Activated T-helper 17 cell treated with anti-CD3 and anti-CD28 coated beads, Interleukin-2, amount 50 U/mL, for 72 hours (primary cell): ENCODE measurements at regions not wholly inside any gene's neighbourhood (a gene's known extent, or its start where the extent isn't known, plus 50 kb on each side); places are given as distances from the start of the nearest gene placed in this dataset.

ENCODE experiments used
- ATAC-seq: fragments of 150-1000 bp; cut with Tn5 transposase; replicated peaks from 2 replicates; pipeline ENCODE4 v1.10.0; 2021; ENCODE audit warnings: mild to moderate bottlenecking, moderate library complexity
- H3K27ac Mint-ChIP-seq: one replicate; pipeline ENCODE4 v1.8.0; 2022; ENCODE audit warnings: mixed read lengths
- H3K27me3 Mint-ChIP-seq: one replicate; pipeline ENCODE4 v1.8.0; 2022; ENCODE audit warnings: mixed read lengths
- H3K36me3 Mint-ChIP-seq: one replicate; pipeline ENCODE4 v1.8.0; 2022; ENCODE audit warnings: low read depth, mild to moderate bottlenecking, mixed read lengths
- H3K4me1 Mint-ChIP-seq: one replicate; pipeline ENCODE4 v1.8.0; 2022; ENCODE audit warnings: mixed read lengths
- H3K4me3 Mint-ChIP-seq: one replicate; pipeline ENCODE4 v1.8.0; 2022; ENCODE audit warnings: mild to moderate bottlenecking, mixed read lengths
- H3K9me3 Mint-ChIP-seq: one replicate; pipeline ENCODE4 v1.8.0; 2022; ENCODE audit warnings: mixed read lengths

DNA sequence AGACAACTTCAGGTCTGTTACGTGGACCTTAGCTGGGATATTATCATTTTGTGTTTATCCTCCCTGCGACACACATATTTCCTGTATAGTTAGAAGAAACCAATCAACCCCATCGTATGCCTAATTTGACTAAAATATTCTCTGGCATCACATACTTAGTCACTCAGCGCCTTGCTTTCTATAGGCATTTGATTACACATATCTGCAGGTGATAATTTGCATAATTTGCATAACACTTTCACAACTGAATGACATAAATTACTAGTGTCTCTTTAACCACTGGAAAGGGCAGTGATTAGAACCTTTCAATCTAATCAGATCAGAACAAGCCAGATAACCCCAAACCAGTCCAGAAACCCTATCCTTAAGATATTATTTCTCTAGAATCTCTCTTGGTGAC is 390.2 kb downstream of the TLR4 start:
- H3K27ac Mint-ChIP-seq = no peak overlapping the region
- no peaks in the 10 kb centered on the region for H3K9me3 Mint-ChIP-seq
- H3K36me3 Mint-ChIP-seq = no peaks in the 10 kb centered on the region
- no peak for ATAC-seq
- no peaks in the 10 kb centered on the region for H3K27me3 Mint-ChIP-seq
- no peaks in the 10 kb centered on the region for H3K4me1 Mint-ChIP-seq
- no peak overlapping the region for H3K4me3 Mint-ChIP-seq

DNA sequence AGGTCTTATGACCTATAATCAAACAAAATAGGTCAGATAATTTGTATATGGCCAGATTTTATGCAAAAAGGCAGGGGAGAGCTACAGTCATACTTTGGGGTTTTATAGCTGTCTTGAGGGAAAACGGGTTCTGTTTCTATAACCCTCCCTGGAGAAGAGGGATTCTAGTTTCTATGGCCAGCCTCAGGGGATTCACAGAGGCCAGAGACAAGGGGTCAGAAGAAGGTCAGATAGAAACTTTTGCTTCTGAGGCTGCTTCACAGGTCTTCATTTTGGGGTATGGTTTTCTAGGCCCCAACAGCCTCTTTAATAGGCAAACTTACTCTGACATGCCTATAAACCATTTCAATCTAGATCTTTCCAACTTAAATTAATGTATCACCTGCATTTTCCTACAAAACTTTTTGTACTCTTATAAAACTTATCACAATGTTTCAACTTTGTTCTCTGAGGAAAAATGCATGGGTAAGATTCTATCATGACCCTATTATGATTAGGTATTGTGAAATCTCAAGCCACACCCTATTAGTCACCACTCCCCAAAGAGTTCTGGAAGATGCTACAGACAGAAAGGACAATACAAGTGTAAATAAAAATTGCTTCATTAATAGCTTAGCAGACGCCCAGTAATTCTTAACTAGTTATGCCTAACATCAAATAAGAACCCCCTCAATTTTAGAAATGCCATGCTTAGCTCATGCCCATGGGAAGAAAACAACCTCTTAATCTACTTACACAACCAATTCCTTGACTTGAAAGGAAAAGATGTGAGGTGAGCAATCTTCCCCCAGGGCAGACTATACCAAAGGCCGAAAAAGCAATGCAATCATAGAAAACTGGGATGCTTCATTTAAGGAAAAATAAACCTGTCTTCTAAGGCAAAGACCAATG is 396.6 kb downstream of the TLR4 start:
- no peak for ATAC-seq
- Mint-ChIP-seq H3K36me3 (no peaks in the 10 kb centered on the region), H3K4me1 (no peaks in the 10 kb centered on the region), H3K27me3 (no peaks in the 10 kb centered on the region), H3K9me3 (no peaks in the 10 kb centered on the region), H3K27ac (no peak overlapping the region), H3K4me3 (no peak overlapping the region)

- no peaks in the 10 kb centered on the region for H3K27me3 Mint-ChIP-seq
- no peaks in the 10 kb centered on the region for H3K36me3 Mint-ChIP-seq
- H3K4me3 Mint-ChIP-seq = no peak overlapping the region
- no peak for ATAC-seq
- H3K9me3 Mint-ChIP-seq = no peaks in the 10 kb centered on the region
- H3K27ac Mint-ChIP-seq = no peak overlapping the region
- H3K4me1 Mint-ChIP-seq = no peaks in the 10 kb centered on the region
Measured at GRCh38 chr9:118104363-118104762, 400.2 kb downstream of the TLR4 start.

- Mint-ChIP-seq H3K27ac (no peak overlapping the region), H3K4me1 (no peaks in the 10 kb centered on the region)
- ATAC-seq = no peak
Measured at GRCh38 chr9:118108971-118109370, 404.8 kb downstream of the TLR4 start.

GRCh38 chr9:118109542-118109941 is 405.3 kb downstream of the TLR4 start:
- H3K27me3 Mint-ChIP-seq = peaks cover 9% of the 10 kb centered on the region

More at GRCh38 chr9:118108971-118109370, 404.8 kb downstream of the TLR4 start:
- H3K9me3 Mint-ChIP-seq = no peaks in the 10 kb centered on the region
- H3K4me3 Mint-ChIP-seq = no peak overlapping the region
- H3K27me3 Mint-ChIP-seq = peaks cover 9% of the 10 kb centered on the region
- no peaks in the 10 kb centered on the region for H3K36me3 Mint-ChIP-seq

GRCh38 chr9:118121361-118121760 is 417.2 kb downstream of the TLR4 start:
- H3K4me3 Mint-ChIP-seq = no peak overlapping the region
- peaks cover 3% of the 10 kb centered on the region for H3K9me3 Mint-ChIP-seq
- H3K27me3 Mint-ChIP-seq = peaks cover 4% of the 10 kb centered on the region
- H3K27ac Mint-ChIP-seq = no peak overlapping the region
- no peaks in the 10 kb centered on the region for H3K4me1 Mint-ChIP-seq
- no peaks in the 10 kb centered on the region for H3K36me3 Mint-ChIP-seq
- ATAC-seq = no peak

More at GRCh38 chr9:118109542-118109941, 405.3 kb downstream of the TLR4 start:
- H3K4me3 Mint-ChIP-seq = no peak overlapping the region
- no peaks in the 10 kb centered on the region for H3K4me1 Mint-ChIP-seq
- no peaks in the 10 kb centered on the region for H3K36me3 Mint-ChIP-seq
- H3K9me3 Mint-ChIP-seq = no peaks in the 10 kb centered on the region
- H3K27ac Mint-ChIP-seq = no peak overlapping the region
- no peak for ATAC-seq

DNA sequence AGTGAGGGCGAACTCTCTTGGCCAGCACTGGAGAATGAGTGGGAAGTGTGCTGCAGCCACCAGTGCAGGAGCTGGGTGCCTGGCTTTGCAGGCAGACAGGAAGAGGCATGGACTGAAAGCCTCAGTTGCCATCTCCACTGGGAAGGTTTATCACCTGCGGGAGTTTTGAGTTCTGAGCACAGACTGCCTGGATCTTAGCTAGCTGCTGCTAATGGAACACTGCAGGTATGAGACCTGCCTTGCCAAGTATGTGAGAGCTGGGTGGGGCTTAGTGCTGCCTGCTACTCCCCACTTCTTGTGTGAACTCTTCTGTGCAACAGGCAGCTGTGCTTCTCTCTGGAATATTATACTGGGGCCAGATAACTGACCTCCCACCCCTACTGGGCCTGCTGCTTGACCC is 424.1 kb downstream of the TLR4 start:
- Mint-ChIP-seq H3K4me1 (no peaks in the 10 kb centered on the region), H3K27ac (no peak overlapping the region), H3K36me3 (no peaks in the 10 kb centered on the region), H3K4me3 (no peak overlapping the region), H3K27me3 (peaks cover 4% of the 10 kb centered on the region), H3K9me3 (peaks cover 9% of the 10 kb centered on the region)
- no peak for ATAC-seq

DNA sequence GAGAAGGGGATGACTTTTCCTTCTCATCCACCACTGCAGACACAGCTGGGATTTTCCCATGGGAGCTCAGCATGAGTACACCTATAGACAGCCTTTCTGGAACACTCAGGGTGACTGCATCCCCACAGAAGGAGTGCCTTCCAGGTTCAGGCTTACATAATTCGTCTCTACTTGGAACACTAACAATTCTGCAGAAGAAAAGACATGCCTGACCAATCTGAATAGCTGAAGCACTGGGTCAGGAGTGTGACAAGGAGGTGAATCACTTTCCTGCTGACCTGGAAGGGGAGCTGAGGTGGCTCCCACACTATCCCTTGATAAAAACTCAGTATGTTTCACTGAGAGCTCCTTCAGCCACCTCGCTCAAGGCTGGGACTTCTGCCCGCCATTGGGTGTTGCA is 425.3 kb downstream of the TLR4 start:
- H3K9me3 Mint-ChIP-seq = peaks cover 9% of the 10 kb centered on the region
- H3K36me3 Mint-ChIP-seq = no peaks in the 10 kb centered on the region
- H3K4me1 Mint-ChIP-seq = no peaks in the 10 kb centered on the region
- H3K27ac Mint-ChIP-seq = no peak overlapping the region
- ATAC-seq = no peak
- no peak overlapping the region for H3K4me3 Mint-ChIP-seq
- H3K27me3 Mint-ChIP-seq = peaks cover 6% of the 10 kb centered on the region

DNA sequence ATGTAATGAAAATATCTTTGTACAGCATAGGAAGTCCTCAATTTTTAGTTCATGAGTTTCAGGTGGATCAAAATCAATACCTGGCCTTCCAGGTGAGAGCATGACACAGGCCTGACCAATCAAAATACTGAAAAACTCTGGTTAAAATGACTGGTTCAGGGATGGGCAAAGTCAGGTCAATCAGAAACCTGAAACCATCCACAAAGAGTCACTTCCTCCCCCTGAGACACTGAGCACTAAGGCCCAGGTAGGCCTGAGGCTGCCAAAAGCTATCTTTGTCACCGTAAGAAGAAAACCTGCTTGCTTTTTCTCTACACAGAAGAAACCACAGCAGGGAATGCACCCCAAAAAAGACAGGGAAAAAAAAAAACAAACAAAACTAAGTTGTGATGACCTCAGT is 444.8 kb downstream of the TLR4 start:
- peaks cover 2% of the 10 kb centered on the region for H3K27me3 Mint-ChIP-seq
- H3K36me3 Mint-ChIP-seq = no peaks in the 10 kb centered on the region
- no peaks in the 10 kb centered on the region for H3K9me3 Mint-ChIP-seq
- H3K4me1 Mint-ChIP-seq = no peaks in the 10 kb centered on the region
- no peak for ATAC-seq
- no peak overlapping the region for H3K27ac Mint-ChIP-seq
- H3K4me3 Mint-ChIP-seq = no peak overlapping the region

DNA sequence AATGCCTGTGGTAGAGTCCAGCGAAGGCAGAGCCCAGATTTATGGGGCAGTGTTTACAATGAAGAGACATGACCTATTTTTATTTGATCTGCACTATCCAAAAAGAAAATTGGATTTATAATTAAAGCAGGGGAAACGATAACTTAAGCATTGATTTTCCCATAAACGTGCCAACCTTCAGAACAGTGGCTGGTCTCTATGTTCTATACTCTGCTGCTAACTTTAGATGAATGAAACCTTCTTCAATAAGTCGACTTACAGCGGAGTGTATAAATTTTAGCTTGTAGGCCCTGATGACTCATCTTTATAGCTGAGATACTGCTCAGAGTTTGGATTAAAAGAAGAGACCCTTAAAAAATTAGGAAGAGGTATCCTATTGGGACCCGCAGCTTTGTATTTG is 452.6 kb downstream of the TLR4 start:
- H3K4me3 Mint-ChIP-seq = no peak overlapping the region
- no peaks in the 10 kb centered on the region for H3K4me1 Mint-ChIP-seq
- H3K36me3 Mint-ChIP-seq = no peaks in the 10 kb centered on the region
- no peak overlapping the region for H3K27ac Mint-ChIP-seq
- peaks cover 8% of the 10 kb centered on the region for H3K27me3 Mint-ChIP-seq
- no peaks in the 10 kb centered on the region for H3K9me3 Mint-ChIP-seq
- ATAC-seq = no peak

DNA sequence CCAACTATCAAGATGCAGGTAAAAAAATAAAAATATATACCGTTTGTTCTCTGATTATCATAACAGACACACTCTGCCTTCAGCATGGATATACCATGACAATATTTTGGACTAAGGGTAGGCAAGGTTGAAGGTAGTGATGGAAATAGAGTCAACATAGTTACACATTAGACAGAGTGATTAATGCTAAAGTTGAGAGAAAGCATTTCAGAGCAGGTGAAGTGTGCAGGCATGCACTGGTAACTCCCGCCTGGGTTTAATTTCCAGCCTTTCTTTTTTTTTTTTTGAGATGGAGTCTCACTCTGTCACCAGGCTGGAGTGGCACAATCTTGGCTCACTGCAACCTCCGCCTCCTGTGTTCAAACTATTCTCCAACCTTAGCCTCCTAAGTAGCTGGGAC is 458.5 kb downstream of the TLR4 start:
- H3K27me3 Mint-ChIP-seq = peaks cover 9% of the 10 kb centered on the region
- H3K36me3 Mint-ChIP-seq = no peaks in the 10 kb centered on the region
- H3K4me3 Mint-ChIP-seq = no peak overlapping the region
- no peaks in the 10 kb centered on the region for H3K4me1 Mint-ChIP-seq
- H3K27ac Mint-ChIP-seq = no peak overlapping the region
- ATAC-seq = no peak
- H3K9me3 Mint-ChIP-seq = no peaks in the 10 kb centered on the region

- no peak overlapping the region for H3K27ac Mint-ChIP-seq
- peaks cover 9% of the 10 kb centered on the region for H3K27me3 Mint-ChIP-seq
- H3K9me3 Mint-ChIP-seq = no peaks in the 10 kb centered on the region
- ATAC-seq = no peak
- no peak overlapping the region for H3K4me3 Mint-ChIP-seq
- H3K4me1 Mint-ChIP-seq = no peaks in the 10 kb centered on the region
- H3K36me3 Mint-ChIP-seq = no peaks in the 10 kb centered on the region
Measured at GRCh38 chr9:118163751-118164150, 459.5 kb downstream of the TLR4 start.

GRCh38 chr9:118165451-118165850 is 461.2 kb downstream of the TLR4 start:
- no peaks in the 10 kb centered on the region for H3K9me3 Mint-ChIP-seq
- no peak for ATAC-seq
- no peaks in the 10 kb centered on the region for H3K36me3 Mint-ChIP-seq
- H3K4me3 Mint-ChIP-seq = no peak overlapping the region
- H3K4me1 Mint-ChIP-seq = peaks cover under 1% of the 10 kb centered on the region
- H3K27me3 Mint-ChIP-seq = peaks cover 10% of the 10 kb centered on the region
- H3K27ac Mint-ChIP-seq = no peak overlapping the region

DNA sequence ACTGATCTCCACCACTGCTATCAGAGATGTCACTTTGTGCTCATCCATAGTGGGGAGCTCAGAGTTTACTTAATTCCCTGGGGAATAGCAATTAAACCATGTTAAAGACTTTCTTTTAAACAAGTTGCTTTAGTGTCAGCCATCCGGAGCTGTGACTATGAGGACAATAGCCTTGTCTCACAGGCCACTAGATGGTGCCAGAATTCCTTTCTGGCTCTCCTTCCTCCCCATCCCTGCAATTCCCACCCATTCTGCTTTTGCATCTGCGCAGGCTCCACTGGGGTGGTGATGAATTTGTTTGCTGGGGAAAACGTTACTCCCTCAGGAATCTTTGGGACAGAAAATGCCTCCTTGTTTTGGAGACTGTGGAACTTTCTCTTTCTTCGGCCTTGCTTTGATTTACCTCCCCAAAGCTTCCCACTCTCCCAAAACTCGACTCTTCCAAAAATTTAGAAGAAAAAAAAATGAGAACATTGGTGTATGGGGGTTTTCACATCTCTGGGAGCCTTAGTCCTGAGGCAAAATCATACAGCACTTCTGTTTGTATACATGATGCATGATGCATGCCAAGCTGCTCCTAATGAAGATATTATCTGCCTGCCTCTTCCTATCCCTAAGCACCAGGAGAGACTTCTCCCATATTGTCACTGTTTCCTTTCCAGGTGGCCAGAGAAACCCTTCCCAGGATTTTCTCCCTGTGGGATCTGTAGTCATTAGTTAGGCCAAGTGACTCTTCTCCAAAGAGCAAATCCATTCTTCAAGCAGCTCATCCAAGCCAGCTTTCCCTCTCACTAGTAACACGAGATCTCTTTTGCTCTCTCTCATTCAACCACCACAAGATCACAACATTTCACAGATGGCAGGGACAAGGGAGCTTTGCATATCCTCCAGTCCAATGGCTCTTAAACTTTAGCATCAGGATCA is 466.1 kb downstream of the TLR4 start:
- ATAC-seq = no peak
- Mint-ChIP-seq H3K4me3 (no peak overlapping the region), H3K27ac (no peak overlapping the region), H3K36me3 (no peaks in the 10 kb centered on the region), H3K27me3 (peaks cover 5% of the 10 kb centered on the region), H3K4me1 (peaks cover 4% of the 10 kb centered on the region), H3K9me3 (no peaks in the 10 kb centered on the region)

- no peak overlapping the region for H3K4me3 Mint-ChIP-seq
- no peak overlapping the region for H3K27ac Mint-ChIP-seq
- no peak for ATAC-seq
- no peaks in the 10 kb centered on the region for H3K4me1 Mint-ChIP-seq
- H3K9me3 Mint-ChIP-seq = no peaks in the 10 kb centered on the region
- no peaks in the 10 kb centered on the region for H3K36me3 Mint-ChIP-seq
- H3K27me3 Mint-ChIP-seq = no peaks in the 10 kb centered on the region
Measured at GRCh38 chr9:118177241-118177640, 473.0 kb downstream of the TLR4 start.
